Activated CD8-positive, alpha-beta memory T cell treated with anti-CD3 and anti-CD28 coated beads, Interleukin-2, amount 10 ng/mL, durations not matched to agents 7 days and 5 days (primary cell): ENCODE measurements at regions not wholly inside any gene's neighbourhood (a gene's known extent, or its start where the extent isn't known, plus 50 kb on each side); places are given as distances from the start of the nearest gene placed in this dataset.
"Not testable (repeated sequence)": the region's sequence is repeated elsewhere in the genome, so short reads cannot be mapped to it uniquely, and the experiment has no call there.

ENCODE experiments used
- ATAC-seq: fragments of 150-1000 bp; cut with Tn5 transposase; one replicate; pipeline ENCODE4 v1.10.0; 2021; ENCODE audit warnings: moderate library complexity
- CTCF ChIA-PET: fragments of 350-600 bp; sonication (Branson Sonifier 250); formaldehyde crosslinking; loops from one replicate; lab custom pipeline; 2021; ENCODE audit warnings: antibody characterized with exemption; lab: Charles Lee
- DNase-seq: peaks from one replicate; pipeline ENCODE4 v3.0.0-alpha.2; 2020
- H3K27ac Mint-ChIP-seq: one replicate; pipeline ENCODE4 v1.8.0; 2021; ENCODE audit warnings: mild to moderate bottlenecking, mixed read lengths
- H3K27me3 Mint-ChIP-seq: one replicate; pipeline ENCODE4 v1.8.0; 2021; ENCODE audit warnings: mixed read lengths
- H3K36me3 Mint-ChIP-seq: one replicate; pipeline ENCODE4 v1.8.0; 2021; ENCODE audit warnings: mild to moderate bottlenecking, mixed read lengths
- H3K4me1 Mint-ChIP-seq: one replicate; pipeline ENCODE4 v1.8.0; 2021; ENCODE audit warnings: mixed read lengths
- H3K4me3 Mint-ChIP-seq: one replicate; pipeline ENCODE4 v1.8.0; 2021; ENCODE audit warnings: mild to moderate bottlenecking, moderate library complexity, mixed read lengths
- H3K9me3 Mint-ChIP-seq: one replicate; pipeline ENCODE4 v1.8.0; 2022; ENCODE audit warnings: low read depth, mixed read lengths

- CTCF ChIA-PET, result no interaction called here
- no peak for ATAC-seq
- no peaks in the 10 kb centered on the region for H3K36me3 Mint-ChIP-seq
- no peak overlapping the region for H3K27ac Mint-ChIP-seq
- peaks cover 10% of the 10 kb centered on the region for H3K27me3 Mint-ChIP-seq
- no peaks in the 10 kb centered on the region for H3K4me1 Mint-ChIP-seq
- DNase-seq, result no peak
- H3K4me3 Mint-ChIP-seq, result no peak overlapping the region
- peaks cover 2% of the 10 kb centered on the region for H3K9me3 Mint-ChIP-seq
Observed at GRCh38 chr7:23913016-23913415, 203.0 kb downstream of the STK31 start.

DNA sequence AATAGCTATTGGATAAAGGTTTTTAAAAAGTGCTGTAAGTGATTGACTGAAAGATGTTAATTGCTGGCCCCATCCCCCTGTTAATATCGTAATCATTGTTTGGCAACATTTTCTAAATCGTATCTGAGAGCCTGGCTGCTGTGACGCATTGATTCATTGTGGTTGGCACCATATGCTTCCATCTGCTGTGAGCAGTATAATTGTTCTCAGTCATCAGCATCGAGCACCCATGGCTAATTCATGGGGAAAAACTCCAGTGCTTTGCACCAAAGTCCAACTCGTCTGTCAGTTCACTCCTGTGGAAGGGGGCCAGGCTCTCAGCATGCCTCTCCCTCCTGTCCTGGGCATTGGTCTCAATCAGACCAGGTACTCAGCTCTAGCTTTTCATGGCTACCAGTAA is 205.2 kb downstream of the STK31 start:
- H3K27ac Mint-ChIP-seq, result no peak overlapping the region
- peaks cover 2% of the 10 kb centered on the region for H3K9me3 Mint-ChIP-seq

GRCh38 chr7:23918286-23918685 is 208.3 kb downstream of the STK31 start:
- CTCF ChIA-PET, result no interaction called here
- Mint-ChIP-seq H3K27me3 (peaks cover 7% of the 10 kb centered on the region), H3K9me3 (no peaks in the 10 kb centered on the region), H3K27ac (no peak overlapping the region), H3K4me3 (no peak overlapping the region), H3K36me3 (no peaks in the 10 kb centered on the region), H3K4me1 (no peaks in the 10 kb centered on the region)
- DNase-seq, result no peak
- no peak for ATAC-seq

More for the DNA sequence above, 205.2 kb downstream of the STK31 start:
- H3K27me3 Mint-ChIP-seq, result peaks cover 7% of the 10 kb centered on the region
- H3K36me3 Mint-ChIP-seq, result no peaks in the 10 kb centered on the region
- ATAC-seq, result no peak
- no peaks in the 10 kb centered on the region for H3K4me1 Mint-ChIP-seq
- no peak for DNase-seq
- H3K4me3 Mint-ChIP-seq, result no peak overlapping the region
- CTCF ChIA-PET, result no interaction called here

GRCh38 chr7:23918856-23919255 is 208.8 kb downstream of the STK31 start:
- Mint-ChIP-seq H3K9me3 (no peaks in the 10 kb centered on the region), H3K36me3 (no peaks in the 10 kb centered on the region), H3K27ac (no peak overlapping the region), H3K27me3 (peaks cover 7% of the 10 kb centered on the region), H3K4me3 (no peak overlapping the region), H3K4me1 (no peaks in the 10 kb centered on the region)
- ATAC-seq (no peak), DNase-seq (no peak)
- CTCF ChIA-PET, result no interaction called here

- no peaks in the 10 kb centered on the region for H3K9me3 Mint-ChIP-seq
- CTCF ChIA-PET, result interaction anchor here (1.3 kb wide), 1 partner anchor 54 kb away, joined by 3 read pairs; no protein-coding TSS in a partner anchor
- H3K4me1 Mint-ChIP-seq, result no peaks in the 10 kb centered on the region
- H3K36me3 Mint-ChIP-seq, result no peaks in the 10 kb centered on the region
- H3K27ac Mint-ChIP-seq, result no peak overlapping the region
- no peaks in the 10 kb centered on the region for H3K27me3 Mint-ChIP-seq
- no peak overlapping the region for H3K4me3 Mint-ChIP-seq
- ATAC-seq (no peak), DNase-seq (no peak)
Observed at GRCh38 chr7:23925088-23925487, 215.1 kb downstream of the STK31 start.

DNA sequence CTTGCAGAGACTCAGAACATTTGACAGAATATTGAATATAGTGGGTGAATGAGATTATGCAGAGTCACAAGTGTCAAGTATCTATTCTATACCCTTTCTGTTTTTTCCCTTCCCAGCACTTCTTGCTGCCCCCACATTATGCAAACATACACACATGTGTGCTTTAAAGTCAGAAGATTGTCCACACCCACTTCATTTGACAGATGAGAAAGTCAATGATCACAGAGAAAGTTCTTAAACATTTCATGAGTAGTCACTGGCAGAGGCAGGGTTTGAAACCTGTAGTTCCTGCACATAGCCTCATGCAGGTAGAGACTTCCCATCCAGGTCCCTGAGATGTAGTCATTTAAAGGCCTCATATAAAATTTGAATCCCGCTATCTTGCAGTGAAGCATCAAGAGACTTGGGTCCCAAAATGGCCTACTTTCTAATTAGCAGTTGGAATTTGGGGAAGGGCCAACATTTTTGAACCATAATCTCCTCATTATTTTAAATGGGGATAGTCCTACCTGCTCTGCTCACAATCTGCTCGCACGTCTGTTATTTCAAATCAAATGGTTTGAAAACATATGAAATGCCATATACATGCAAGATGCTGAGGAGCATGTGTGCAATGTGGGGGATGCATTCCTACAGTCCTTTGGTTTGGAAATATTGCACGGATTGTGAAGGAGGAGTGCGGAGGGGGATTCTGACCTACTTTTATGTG is 217.8 kb downstream of the STK31 start:
- Mint-ChIP-seq H3K36me3 (no peaks in the 10 kb centered on the region), H3K27ac (no peak overlapping the region), H3K4me3 (no peak overlapping the region), H3K4me1 (no peaks in the 10 kb centered on the region), H3K9me3 (no peaks in the 10 kb centered on the region), H3K27me3 (peaks cover 3% of the 10 kb centered on the region)
- no peak for DNase-seq
- ATAC-seq, result no peak
- CTCF ChIA-PET, result no interaction called here

DNA sequence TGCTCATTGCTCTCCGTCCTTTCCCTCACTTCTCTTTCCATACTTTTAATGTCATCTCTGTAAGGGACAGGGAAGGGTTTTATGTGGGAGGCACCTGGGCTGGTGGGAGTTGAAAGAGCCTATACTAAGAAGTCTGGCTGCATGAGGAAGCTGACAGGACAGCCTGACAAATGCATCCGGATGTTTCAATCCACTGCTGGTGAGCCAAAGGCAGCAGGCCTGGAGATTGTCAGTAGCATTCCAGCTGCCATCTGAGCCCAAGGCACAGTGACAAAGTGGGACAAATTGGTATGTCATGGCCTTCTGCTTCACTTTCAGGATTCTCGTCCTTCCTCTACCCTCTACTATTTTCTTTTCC is 218.4 kb downstream of the STK31 start:
- ATAC-seq (no peak), DNase-seq (no peak)
- Mint-ChIP-seq H3K27ac (no peak overlapping the region), H3K36me3 (no peaks in the 10 kb centered on the region), H3K9me3 (no peaks in the 10 kb centered on the region), H3K27me3 (peaks cover 3% of the 10 kb centered on the region), H3K4me3 (no peak overlapping the region), H3K4me1 (no peaks in the 10 kb centered on the region)
- CTCF ChIA-PET, result no interaction called here

DNA sequence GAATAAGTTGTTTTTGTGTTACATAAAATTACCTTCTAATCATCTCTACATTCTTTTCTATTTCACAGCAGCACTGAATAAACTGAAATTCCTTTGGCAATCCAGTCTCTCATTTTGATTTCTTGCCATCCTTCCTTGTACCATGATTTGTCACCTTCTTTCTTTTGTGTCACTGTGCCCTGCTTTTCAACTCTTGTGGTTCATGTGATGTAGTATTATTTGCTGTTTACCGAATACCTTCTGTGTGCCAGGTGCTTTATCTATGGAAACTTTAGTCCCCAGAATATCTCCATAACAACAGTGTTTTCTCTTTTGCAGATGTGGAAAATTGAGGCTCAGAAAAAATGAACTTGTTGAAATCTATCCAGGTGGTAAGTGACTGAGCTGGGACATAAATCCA is 220.3 kb downstream of the STK31 start:
- Mint-ChIP-seq H3K27me3 (peaks cover 5% of the 10 kb centered on the region), H3K9me3 (no peaks in the 10 kb centered on the region), H3K36me3 (no peaks in the 10 kb centered on the region), H3K4me3 (no peak overlapping the region), H3K27ac (no peak overlapping the region), H3K4me1 (no peaks in the 10 kb centered on the region)
- DNase-seq, result no peak
- ATAC-seq, result no peak
- CTCF ChIA-PET, result no interaction called here

GRCh38 chr7:23931633-23932032 is 221.6 kb downstream of the STK31 start:
- peaks cover 13% of the 10 kb centered on the region for H3K27me3 Mint-ChIP-seq
- H3K9me3 Mint-ChIP-seq, result no peaks in the 10 kb centered on the region
- H3K36me3 Mint-ChIP-seq, result no peaks in the 10 kb centered on the region
- no peaks in the 10 kb centered on the region for H3K4me1 Mint-ChIP-seq
- DNase-seq (no peak), ATAC-seq (no peak)
- H3K27ac Mint-ChIP-seq, result no peak overlapping the region
- no peak overlapping the region for H3K4me3 Mint-ChIP-seq
- CTCF ChIA-PET, result no interaction called here

DNA sequence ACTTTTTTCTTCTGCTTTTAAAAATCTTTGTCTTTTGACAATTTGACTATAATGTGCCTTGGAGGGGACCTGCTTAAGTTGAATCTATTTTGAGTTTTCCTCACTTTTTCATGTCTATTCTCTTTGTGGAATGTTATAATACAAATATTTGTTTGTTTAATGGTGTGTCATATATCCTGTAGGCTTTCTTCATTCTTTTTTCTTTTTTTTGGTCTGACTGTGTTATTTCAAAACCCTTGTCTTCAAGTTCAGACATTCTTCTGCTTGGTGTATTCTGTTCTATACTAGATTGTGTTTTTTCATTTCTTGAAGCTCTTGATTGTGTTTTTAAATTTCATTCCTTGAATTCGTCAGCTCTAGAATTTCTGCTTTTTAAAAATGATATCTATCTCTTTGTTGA is 228.2 kb downstream of the STK31 start:
- no peaks in the 10 kb centered on the region for H3K4me1 Mint-ChIP-seq
- H3K4me3 Mint-ChIP-seq, result no peak overlapping the region
- no peaks in the 10 kb centered on the region for H3K9me3 Mint-ChIP-seq
- peaks cover 16% of the 10 kb centered on the region for H3K27me3 Mint-ChIP-seq
- no peak overlapping the region for H3K27ac Mint-ChIP-seq
- no peak for DNase-seq
- no peaks in the 10 kb centered on the region for H3K36me3 Mint-ChIP-seq
- CTCF ChIA-PET, result no interaction called here
- ATAC-seq, result no peak

GRCh38 chr7:23938937-23939552 is 229.0 kb downstream of the STK31 start:
- H3K4me1 Mint-ChIP-seq, result no peaks in the 10 kb centered on the region
- peaks cover 16% of the 10 kb centered on the region for H3K27me3 Mint-ChIP-seq
- no peak for DNase-seq
- no peak overlapping the region for H3K4me3 Mint-ChIP-seq
- CTCF ChIA-PET, result no interaction called here
- ATAC-seq, result no peak
- no peak overlapping the region for H3K27ac Mint-ChIP-seq
- no peaks in the 10 kb centered on the region for H3K36me3 Mint-ChIP-seq
- H3K9me3 Mint-ChIP-seq, result no peaks in the 10 kb centered on the region

- CTCF ChIA-PET, result not testable (repeated sequence)
Observed at GRCh38 chr7:23939747-23940146, 229.7 kb downstream of the STK31 start.

DNA sequence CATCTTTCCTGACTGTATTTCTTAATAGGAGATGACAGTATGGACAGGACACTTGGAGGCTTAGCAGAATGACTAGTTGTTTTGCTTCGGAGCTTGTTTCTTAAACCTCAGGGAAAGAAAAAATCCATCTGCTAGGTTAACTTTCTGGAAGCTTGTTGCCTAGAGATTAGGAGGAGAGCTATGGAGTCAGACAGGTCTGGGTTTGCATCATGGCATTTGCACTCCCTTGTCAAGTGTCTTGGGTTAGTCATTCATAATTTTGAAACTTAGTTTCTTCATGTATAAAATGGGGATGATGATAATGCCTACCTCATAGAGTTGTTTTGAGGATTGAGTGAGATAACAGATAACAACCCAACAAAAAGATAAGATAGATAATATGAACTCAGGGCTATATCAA is 231.5 kb downstream of the STK31 start:
- ATAC-seq, result no peak
- Mint-ChIP-seq H3K27ac (no peak overlapping the region), H3K9me3 (no peaks in the 10 kb centered on the region), H3K4me1 (no peaks in the 10 kb centered on the region), H3K27me3 (peaks cover 6% of the 10 kb centered on the region), H3K36me3 (no peaks in the 10 kb centered on the region), H3K4me3 (no peak overlapping the region)
- CTCF ChIA-PET, result no interaction called here
- DNase-seq, result no peak

More at GRCh38 chr7:23939747-23940146, 229.7 kb downstream of the STK31 start:
- not testable (repeated sequence) for H3K36me3 Mint-ChIP-seq, H3K4me1 Mint-ChIP-seq, H3K27ac Mint-ChIP-seq, H3K9me3 Mint-ChIP-seq, ATAC-seq, H3K4me3 Mint-ChIP-seq, DNase-seq
- H3K27me3 Mint-ChIP-seq, result peaks cover 16% of the 10 kb centered on the region

GRCh38 chr7:23942032-23942431 is 232.0 kb downstream of the STK31 start:
- Mint-ChIP-seq H3K9me3 (peaks cover 3% of the 10 kb centered on the region), H3K27ac (no peak overlapping the region), H3K4me3 (no peak overlapping the region), H3K4me1 (no peaks in the 10 kb centered on the region), H3K27me3 (peaks cover 6% of the 10 kb centered on the region), H3K36me3 (no peaks in the 10 kb centered on the region)
- DNase-seq (no peak), ATAC-seq (no peak)
- CTCF ChIA-PET, result no interaction called here
